Mammary epithelial cell (primary cell): ENCODE measurements at regions not wholly inside any gene's neighbourhood (a gene's known extent, or its start where the extent isn't known, plus 50 kb on each side); places are given as distances from the start of the nearest gene placed in this dataset.

Experiments
- CTCF ChIP-seq, 2 donors: IDR thresholded peaks in 1 of 2; conservative IDR thresholded peaks in 1 of 2; 2 replicates each; pipeline ENCODE4 v1.5.1; 2011 to 2012; ENCODE audit warnings: inconsistent platforms in 2 of 2, low read length in 2 of 2, mild to moderate bottlenecking in 2 of 2, control low read depth in 1 of 2, low read depth in 1 of 2; ENCODE audit not compliant: insufficient read depth in 1 of 2; ENCODE audit errors: extremely low read depth in 1 of 2
- EZH2 ChIP-seq: IDR thresholded peaks from 2 replicates; pipeline ENCODE4 v1.6.1; 2012; ENCODE audit warnings: low read length, inconsistent platforms, borderline replicate concordance

DNA sequence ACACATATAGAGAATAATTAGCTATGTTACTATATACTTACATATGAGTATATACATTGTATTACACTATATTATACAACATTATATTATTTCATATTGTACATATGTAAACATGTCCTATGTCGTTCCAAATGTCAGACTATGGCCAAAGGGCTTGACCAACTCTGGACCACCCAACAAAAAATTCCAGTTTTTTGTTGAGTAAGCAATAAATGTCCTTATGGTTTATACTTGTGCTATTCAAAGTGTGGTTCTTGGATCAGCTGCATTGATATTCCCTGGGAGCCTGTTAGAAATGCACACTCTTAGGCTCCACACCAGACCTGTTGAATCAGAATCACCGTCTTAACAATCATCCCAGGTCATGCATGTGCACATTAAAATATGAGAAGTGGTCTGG, 225.4 kb upstream of the ZFP64 start:
- TF ChIP-seq EZH2 = no peak
- TF ChIP-seq CTCF (conservative IDR thresholded peaks at IDR 0.05 in 1 of 2, IDR thresholded peaks at IDR 0.05 in 1 of 2; ENCODE audit: extremely low read depth in 1 of 2, insufficient read depth in 1 of 2, low read depth in 1 of 2, low read length in 2 of 2) = no peak
